Activated CD8-positive, alpha-beta memory T cell treated with anti-CD3 and anti-CD28 coated beads, Interleukin-2, amount 50 U/mL, for 1 hour (primary cell): ENCODE measurements at regions not wholly inside any gene's neighbourhood (a gene's known extent, or its start where the extent isn't known, plus 50 kb on each side); places are given as distances from the start of the nearest gene placed in this dataset.

Source experiments
- DNase-seq: peaks from one replicate; pipeline ENCODE4 v3.0.0-alpha.2; 2020; ENCODE audit errors: extremely low read depth

GRCh38 chr10:111921821-111922220, 261.7 kb downstream of the GPAM start:
- DNase-seq, result no peak

- no peak for DNase-seq
These were observed 260.5 kb downstream of the GPAM start for GRCh38 chr10:111923032-111923431.

GRCh38 chr10:111926286-111926685, 257.3 kb downstream of the GPAM start:
- no peak for DNase-seq

GRCh38 chr10:111933937-111934336, 249.6 kb downstream of the GPAM start:
- DNase-seq, result no peak

- DNase-seq, result no peak
These were observed 248.6 kb downstream of the GPAM start for GRCh38 chr10:111934931-111935330.

- DNase-seq, result no peak
These were observed 247.4 kb downstream of the GPAM start for GRCh38 chr10:111936143-111936542.

GRCh38 chr10:111944331-111944730, 239.2 kb downstream of the GPAM start:
- DNase-seq, result no peak

- no peak for DNase-seq
These were observed 229.6 kb downstream of the GPAM start for GRCh38 chr10:111953949-111954348.

- DNase-seq, result no peak
These were observed 229.2 kb downstream of the GPAM start for GRCh38 chr10:111954386-111954785.

GRCh38 chr10:111956841-111957240, 226.7 kb downstream of the GPAM start:
- DNase-seq, result no peak

GRCh38 chr10:111962951-111963350, 220.6 kb downstream of the GPAM start:
- no peak for DNase-seq

GRCh38 chr10:111967116-111967515, 216.4 kb downstream of the GPAM start:
- DNase-seq, result no peak

GRCh38 chr10:111967547-111967946, 216.0 kb downstream of the GPAM start:
- DNase-seq, result no peak

- no peak for DNase-seq
These were observed 214.9 kb downstream of the GPAM start for GRCh38 chr10:111968647-111969046.

- no peak for DNase-seq
These were observed 213.5 kb downstream of the GPAM start for GRCh38 chr10:111970111-111970510.

- DNase-seq, result no peak
These were observed 211.5 kb downstream of the GPAM start for GRCh38 chr10:111972109-111972508.

GRCh38 chr10:111973306-111973705, 210.3 kb downstream of the GPAM start:
- no peak for DNase-seq

- DNase-seq, result no peak
These were observed 209.7 kb downstream of the GPAM start for GRCh38 chr10:111973826-111974225.

- no peak for DNase-seq
These were observed 209.2 kb downstream of the GPAM start for GRCh38 chr10:111974325-111974724.

- no peak for DNase-seq
These were observed 207.0 kb downstream of the GPAM start for GRCh38 chr10:111976557-111976956.

- no peak for DNase-seq
These were observed 199.5 kb downstream of the GPAM start for GRCh38 chr10:111984057-111984456.

GRCh38 chr10:111986079-111986478, 197.5 kb downstream of the GPAM start:
- DNase-seq, result no peak

GRCh38 chr10:111988646-111989045, 194.9 kb downstream of the GPAM start:
- DNase-seq, result no peak

GRCh38 chr10:111989136-111989911, 194.2 kb downstream of the GPAM start:
- no peak for DNase-seq
